ENCODE measurements at regions not wholly inside any gene's neighbourhood (a gene's known extent, or its start where the extent isn't known, plus 50 kb on each side); places are given as distances from the start of the nearest gene placed in this dataset.
"Not testable (repeated sequence)": the region's sequence is repeated elsewhere in the genome, so short reads cannot be mapped to it uniquely, and the experiment has no call there.

GRCh38 chr14:56002876-56003625 lies 115.2 kb upstream of the PELI2 start:
- Mint-ChIP-seq H3K27ac (ENCODE audit: unreplicated experiment) (no peak overlapping the region), H3K4me1 (peaks cover 30% of the 10 kb centered on the region)

DNA sequence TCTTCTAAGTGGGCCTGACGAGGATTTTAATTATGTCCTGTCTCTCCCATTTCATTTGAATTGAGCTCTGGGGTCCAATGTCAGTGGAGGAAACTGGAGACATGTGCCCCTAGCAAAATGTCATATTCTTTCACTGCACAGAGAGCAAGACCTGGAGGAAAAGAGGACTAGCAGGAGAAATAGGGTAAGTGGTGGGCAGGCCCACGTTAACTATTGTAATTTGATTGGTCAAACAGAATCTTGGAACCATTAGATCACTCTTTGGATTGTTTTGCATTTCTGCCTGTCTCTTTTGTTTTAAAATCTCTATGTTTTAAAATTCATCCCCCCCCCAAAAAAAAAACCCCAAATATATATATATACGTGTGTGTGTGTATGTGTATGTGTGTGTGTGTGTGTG lies 113.9 kb upstream of the PELI2 start:
- no peak overlapping the region for H3K4me3 Mint-ChIP-seq
- TF ChIP-seq, protein P1, sequence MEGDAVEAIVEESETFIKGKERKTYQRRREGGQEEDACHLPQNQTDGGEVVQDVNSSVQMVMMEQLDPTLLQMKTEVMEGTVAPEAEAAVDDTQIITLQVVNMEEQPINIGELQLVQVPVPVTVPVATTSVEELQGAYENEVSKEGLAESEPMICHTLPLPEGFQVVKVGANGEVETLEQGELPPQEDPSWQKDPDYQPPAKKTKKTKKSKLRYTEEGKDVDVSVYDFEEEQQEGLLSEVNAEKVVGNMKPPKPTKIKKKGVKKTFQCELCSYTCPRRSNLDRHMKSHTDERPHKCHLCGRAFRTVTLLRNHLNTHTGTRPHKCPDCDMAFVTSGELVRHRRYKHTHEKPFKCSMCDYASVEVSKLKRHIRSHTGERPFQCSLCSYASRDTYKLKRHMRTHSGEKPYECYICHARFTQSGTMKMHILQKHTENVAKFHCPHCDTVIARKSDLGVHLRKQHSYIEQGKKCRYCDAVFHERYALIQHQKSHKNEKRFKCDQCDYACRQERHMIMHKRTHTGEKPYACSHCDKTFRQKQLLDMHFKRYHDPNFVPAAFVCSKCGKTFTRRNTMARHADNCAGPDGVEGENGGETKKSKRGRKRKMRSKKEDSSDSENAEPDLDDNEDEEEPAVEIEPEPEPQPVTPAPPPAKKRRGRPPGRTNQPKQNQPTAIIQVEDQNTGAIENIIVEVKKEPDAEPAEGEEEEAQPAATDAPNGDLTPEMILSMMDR (conservative IDR thresholded peaks at IDR 0.05) = no peak
- no peaks in the 10 kb centered on the region for H3K27me3 Mint-ChIP-seq (ENCODE audit: low read depth)
- peaks cover 3% of the 10 kb centered on the region for H3K36me3 Mint-ChIP-seq (ENCODE audit: low read depth)
- DNase-seq (ENCODE audit: low read depth, low spot score) = no peak
- peaks cover 30% of the 10 kb centered on the region for H3K4me1 Mint-ChIP-seq
- H3K9me3 Mint-ChIP-seq = peaks cover 4% of the 10 kb centered on the region
- no peak overlapping the region for H3K27ac Mint-ChIP-seq (ENCODE audit: unreplicated experiment)

More at GRCh38 chr14:56002876-56003625, 115.2 kb upstream of the PELI2 start:
- peaks cover 2% of the 10 kb centered on the region for H3K9me3 Mint-ChIP-seq
- H3K4me3 Mint-ChIP-seq = no peak overlapping the region
- no peak for DNase-seq (ENCODE audit: low read depth, low spot score)
- H3K36me3 Mint-ChIP-seq (ENCODE audit: low read depth) = peaks cover 4% of the 10 kb centered on the region
- TF ChIP-seq, protein P1 (conservative IDR thresholded peaks at IDR 0.05) = no peak
- H3K27me3 Mint-ChIP-seq (ENCODE audit: low read depth) = no peaks in the 10 kb centered on the region

DNA sequence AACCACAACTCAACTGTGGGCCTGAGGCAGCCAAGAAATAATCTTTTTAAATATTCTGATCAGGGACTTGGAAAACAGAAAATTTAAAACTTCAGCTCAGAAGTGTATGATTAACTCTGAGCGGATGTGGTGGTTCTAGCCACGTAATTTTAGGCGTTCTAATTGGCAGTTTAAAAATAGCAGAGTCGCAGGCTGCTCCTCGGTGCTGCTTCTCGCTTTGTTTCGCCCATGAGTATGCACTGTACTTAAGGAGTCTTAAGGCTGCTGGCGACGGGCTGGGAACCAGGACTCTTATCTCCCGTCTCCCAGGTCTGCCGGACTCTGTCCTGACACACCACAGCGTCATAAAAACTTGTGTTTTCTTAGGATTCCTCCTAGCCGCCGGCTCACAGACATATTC lies 113.4 kb upstream of the PELI2 start:
- no peak overlapping the region for H3K27ac Mint-ChIP-seq (ENCODE audit: unreplicated experiment)
- TF ChIP-seq, protein P1 (conservative IDR thresholded peaks at IDR 0.05) = no peak
- DNase-seq (ENCODE audit: low read depth, low spot score) = no peak

DNA sequence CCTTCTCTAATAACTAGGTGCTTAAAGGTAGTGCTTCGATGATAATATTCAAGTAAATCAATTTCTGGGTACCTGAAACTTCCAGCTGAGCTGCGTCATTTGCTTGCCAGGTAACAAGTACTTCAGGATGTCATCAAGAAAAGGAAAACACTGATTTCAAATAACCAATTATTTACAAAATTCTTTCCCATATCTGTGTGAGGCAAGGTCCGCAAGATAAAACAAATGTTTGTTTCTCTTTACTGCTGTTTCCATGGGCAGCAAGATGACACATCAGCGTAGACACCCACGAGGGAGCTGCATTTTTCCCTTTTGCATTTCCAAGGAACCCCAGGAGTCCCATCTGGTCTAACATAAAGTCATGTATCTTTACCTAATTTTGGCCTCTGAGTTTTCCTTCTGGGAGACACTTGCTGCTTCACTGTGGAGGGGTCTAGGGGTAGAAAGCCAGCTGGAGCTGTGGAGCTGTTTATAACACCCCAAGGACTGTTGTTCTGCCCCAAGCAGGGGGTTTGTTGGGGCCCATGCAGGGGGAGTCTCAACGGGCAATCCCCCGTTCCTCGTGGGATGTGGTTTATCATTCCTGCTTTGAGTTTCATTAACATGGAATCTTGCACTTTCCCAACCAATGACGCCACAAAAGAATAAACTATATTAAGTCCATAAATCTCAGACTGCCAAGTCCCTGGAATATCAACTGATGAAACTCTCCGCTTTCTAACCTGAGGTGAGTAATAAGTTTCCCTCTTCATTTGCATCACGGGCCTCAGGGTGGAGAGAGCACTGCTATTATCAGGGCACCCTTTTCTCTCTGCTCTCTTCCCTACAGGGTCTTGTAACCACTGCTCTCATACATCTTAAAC lies 112.8 kb upstream of the PELI2 start:
- peaks cover 3% of the 10 kb centered on the region for H3K36me3 Mint-ChIP-seq (ENCODE audit: low read depth)
- peaks cover 6% of the 10 kb centered on the region for H3K9me3 Mint-ChIP-seq
- H3K4me1 Mint-ChIP-seq = peaks cover 30% of the 10 kb centered on the region
- peak overlapping the region; percentile 44 for H3K27ac Mint-ChIP-seq (ENCODE audit: unreplicated experiment)
- TF ChIP-seq, protein P1 (conservative IDR thresholded peaks at IDR 0.05) = no peak
- no peak for DNase-seq (ENCODE audit: low read depth, low spot score)
- H3K4me3 Mint-ChIP-seq = no peak overlapping the region
- H3K27me3 Mint-ChIP-seq (ENCODE audit: low read depth) = no peaks in the 10 kb centered on the region

More for the DNA sequence above, 113.4 kb upstream of the PELI2 start:
- Mint-ChIP-seq H3K4me1 (peaks cover 30% of the 10 kb centered on the region), H3K4me3 (no peak overlapping the region), H3K9me3 (peaks cover 6% of the 10 kb centered on the region), H3K27me3 (ENCODE audit: low read depth) (no peaks in the 10 kb centered on the region), H3K36me3 (ENCODE audit: low read depth) (peaks cover 3% of the 10 kb centered on the region)

- H3K9me3 Mint-ChIP-seq; H3K27ac Mint-ChIP-seq (ENCODE audit: unreplicated experiment); H3K4me3 Mint-ChIP-seq; H3K36me3 Mint-ChIP-seq (ENCODE audit: low read depth); DNase-seq (ENCODE audit: low read depth, low spot score); H3K27me3 Mint-ChIP-seq (ENCODE audit: low read depth): not testable (repeated sequence)
- H3K4me1 Mint-ChIP-seq = peaks cover 28% of the 10 kb centered on the region
Observed at GRCh38 chr14:56007491-56007890, 110.7 kb upstream of the PELI2 start.

- Mint-ChIP-seq H3K36me3 (ENCODE audit: low read depth) (peaks cover 3% of the 10 kb centered on the region), H3K27ac (ENCODE audit: unreplicated experiment) (no peak overlapping the region), H3K27me3 (ENCODE audit: low read depth) (no peaks in the 10 kb centered on the region)
Observed at GRCh38 chr14:56008150-56008549, 110.1 kb upstream of the PELI2 start.

DNA sequence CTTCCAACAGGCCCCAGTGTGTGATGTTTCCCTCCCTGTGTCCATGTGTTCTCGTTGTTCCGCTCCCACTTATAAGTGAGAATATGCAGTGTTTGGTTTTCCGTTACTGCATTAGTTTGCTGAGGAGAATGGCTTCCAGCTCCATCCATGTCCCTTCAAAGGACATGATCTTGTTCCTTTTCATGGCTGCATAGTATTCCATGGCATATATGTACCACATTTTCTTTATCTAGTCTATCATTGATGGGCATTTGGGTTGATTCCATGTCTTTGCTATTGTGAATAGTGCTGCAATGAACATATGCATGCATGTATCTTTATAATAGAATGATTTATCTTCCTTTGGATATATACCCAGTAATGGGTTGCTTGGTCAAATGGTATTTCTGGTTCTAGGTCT lies 109.5 kb upstream of the PELI2 start:
- not testable (repeated sequence) for DNase-seq (ENCODE audit: low read depth, low spot score); H3K27ac Mint-ChIP-seq (ENCODE audit: unreplicated experiment); H3K4me3 Mint-ChIP-seq; H3K27me3 Mint-ChIP-seq (ENCODE audit: low read depth); H3K9me3 Mint-ChIP-seq; H3K36me3 Mint-ChIP-seq (ENCODE audit: low read depth)
- peaks cover 24% of the 10 kb centered on the region for H3K4me1 Mint-ChIP-seq

More at GRCh38 chr14:56008150-56008549, 110.1 kb upstream of the PELI2 start:
- DNase-seq (ENCODE audit: low read depth, low spot score) = no peak
- Mint-ChIP-seq H3K4me3 (no peak overlapping the region), H3K9me3 (peaks cover 6% of the 10 kb centered on the region), H3K4me1 (peaks cover 24% of the 10 kb centered on the region)
- TF ChIP-seq, protein P1 (conservative IDR thresholded peaks at IDR 0.05) = no peak
